GM12878 (cell line): ENCODE measurements at regions not wholly inside any gene's neighbourhood (a gene's known extent, or its start where the extent isn't known, plus 50 kb on each side); places are given as distances from the start of the nearest gene placed in this dataset.

Experiments used
- CBFB ChIP-seq: IDR thresholded peaks from 2 replicates; pipeline ENCODE4 v1.6.1; 2016; ENCODE audit warnings: antibody characterized with exemption, low read depth
- CHD4 ChIP-seq: fragments of 200-600 bp; sonication (generic); IDR thresholded peaks from 2 replicates; pipeline ENCODE4 v1.6.1; 2016; ENCODE audit warnings: mild to moderate bottlenecking
- EP300 ChIP-seq, 2 experiments: fragments of 150-350 bp in 1 of 2; IDR thresholded peaks; 2 replicates each; pipeline ENCODE4 v1.6.1; 2011 to 2012; ENCODE audit warnings: low read depth in 2 of 2, low read length in 2 of 2, borderline replicate concordance in 1 of 2, improper control_type of control experiment in 1 of 2, inconsistent platforms in 1 of 2; ENCODE audit not compliant: control insufficient read depth in 1 of 2
- POLR2A ChIP-seq: IDR thresholded peaks from 2 replicates; pipeline ENCODE4 v1.6.1; 2011; ENCODE audit warnings: low read depth, mild to moderate bottlenecking, low read length
- ZZZ3 ChIP-seq: IDR thresholded peaks from 2 replicates; pipeline ENCODE4 v1.6.1; 2011; ENCODE audit warnings: low read depth; ENCODE audit not compliant: control insufficient read depth, insufficient read length
- TF ChIP-seq, protein P1 (sequence below): IDR thresholded peaks from 2 replicates; pipeline ENCODE4 v1.6.1; 2012; ENCODE audit warnings: low read depth, low read length, improper control_type of control experiment

DNA sequence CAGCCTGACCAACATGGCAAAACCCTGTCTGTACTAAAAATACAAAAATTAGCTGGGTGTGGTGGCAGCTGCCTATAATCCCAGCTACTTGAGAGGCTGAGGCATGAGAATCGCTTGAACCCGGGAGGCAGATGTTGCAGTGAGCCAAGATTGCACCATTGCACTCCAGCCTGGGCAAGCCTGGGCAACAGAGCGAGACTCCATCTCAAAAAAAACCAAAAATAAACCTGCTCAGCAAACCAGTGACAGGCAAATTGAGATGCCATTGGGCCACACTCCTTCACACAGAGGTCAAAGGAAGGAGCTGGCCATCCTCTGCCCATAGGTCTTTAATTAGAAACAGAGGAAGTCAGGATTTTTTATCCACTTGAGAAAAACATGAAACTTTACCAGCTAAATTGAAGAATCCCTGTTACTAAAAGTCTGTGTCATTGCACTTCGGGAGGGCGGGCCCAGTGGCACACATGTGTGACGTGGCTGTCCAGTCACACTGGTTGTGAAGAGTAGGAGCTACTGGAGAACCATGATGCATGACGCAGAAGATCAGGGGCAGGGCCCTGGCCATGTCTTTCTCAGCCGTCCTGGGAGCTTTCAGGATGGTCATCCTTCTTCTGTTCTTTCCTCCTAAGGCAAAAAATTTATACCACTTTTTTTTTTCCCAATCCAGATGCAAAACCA, 118.3 kb upstream of the ZNF438 start:
- TF ChIP-seq CBFB: no peak
- no peak for TF ChIP-seq CHD4
- TF ChIP-seq EP300 (IDR thresholded peaks at IDR 0.05; ENCODE audit: borderline replicate concordance in 1 of 2, control insufficient read depth in 1 of 2, low read depth in 2 of 2, low read length in 2 of 2): no peak
- TF ChIP-seq, protein P1, sequence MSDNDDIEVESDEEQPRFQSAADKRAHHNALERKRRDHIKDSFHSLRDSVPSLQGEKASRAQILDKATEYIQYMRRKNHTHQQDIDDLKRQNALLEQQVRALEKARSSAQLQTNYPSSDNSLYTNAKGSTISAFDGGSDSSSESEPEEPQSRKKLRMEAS: no peak
- TF ChIP-seq ZZZ3: no peak
- no peak for TF ChIP-seq POLR2A
